ENCODE measurements at regions not wholly inside any gene's neighbourhood (a gene's known extent, or its start where the extent isn't known, plus 50 kb on each side); places are given as distances from the start of the nearest gene placed in this dataset.
"Not testable (repeated sequence)": the region's sequence is repeated elsewhere in the genome, so short reads cannot be mapped to it uniquely, and the experiment has no call there.

DNA sequence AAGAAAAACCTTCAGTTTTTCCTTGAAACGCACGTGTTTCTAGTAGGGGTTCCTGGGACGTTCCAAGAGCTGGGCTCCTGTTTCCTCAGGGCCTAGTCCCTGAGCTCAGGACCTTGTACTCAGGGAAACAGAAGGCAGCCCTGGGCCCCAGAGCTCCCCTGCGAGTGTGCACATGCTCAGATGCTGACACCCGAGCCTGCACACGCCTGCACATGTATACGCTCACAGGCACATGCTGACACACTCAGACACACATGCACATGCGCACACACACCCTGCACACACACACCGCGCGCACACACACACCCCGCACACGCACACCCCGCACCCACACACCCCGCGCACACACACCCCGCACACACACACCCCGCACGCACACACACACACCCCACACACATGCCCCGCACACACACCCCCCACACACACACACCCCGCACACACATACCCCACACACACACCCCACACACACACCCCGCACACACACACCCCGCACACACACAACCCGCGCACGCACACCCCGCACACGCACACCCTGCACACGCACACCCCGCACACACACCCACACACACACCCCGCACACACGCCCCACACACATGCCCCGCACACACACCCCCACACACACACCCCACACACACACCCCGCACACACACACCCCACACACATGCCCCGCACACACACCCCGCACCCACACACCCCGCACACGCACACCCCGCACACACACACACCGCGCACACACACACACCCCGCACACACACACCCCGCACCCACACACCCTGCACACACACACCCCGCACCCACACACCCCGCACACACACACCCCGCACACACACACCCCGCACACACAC lies 52.2 kb downstream of the CALML3 start:
- ATAC-seq (no peak), DNase-seq (no peak)
- intact Hi-C loops (cut with micrococcal nuclease), result no loop called here

DNA sequence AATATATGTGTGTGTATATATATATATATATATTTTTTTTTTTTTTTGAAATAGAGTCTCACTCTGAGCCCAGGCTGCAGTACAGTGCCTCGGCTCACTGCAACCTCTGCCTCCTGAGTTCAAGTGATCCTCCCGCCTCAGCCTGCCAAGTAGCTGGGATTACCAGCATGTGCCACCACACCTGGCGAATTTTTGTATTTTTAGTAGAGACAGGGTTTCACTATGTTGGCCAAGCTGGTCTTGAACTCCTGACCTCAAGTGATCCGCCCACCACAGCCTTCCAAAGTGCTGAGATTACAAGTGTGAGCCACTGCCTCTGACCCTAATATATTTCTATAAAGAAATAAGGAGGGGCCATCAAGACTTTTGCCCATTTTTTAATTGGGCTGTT lies 55.3 kb downstream of the CALML3 start:
- DNase-seq; intact Hi-C loops (cut with micrococcal nuclease); ATAC-seq: not testable (repeated sequence)

DNA sequence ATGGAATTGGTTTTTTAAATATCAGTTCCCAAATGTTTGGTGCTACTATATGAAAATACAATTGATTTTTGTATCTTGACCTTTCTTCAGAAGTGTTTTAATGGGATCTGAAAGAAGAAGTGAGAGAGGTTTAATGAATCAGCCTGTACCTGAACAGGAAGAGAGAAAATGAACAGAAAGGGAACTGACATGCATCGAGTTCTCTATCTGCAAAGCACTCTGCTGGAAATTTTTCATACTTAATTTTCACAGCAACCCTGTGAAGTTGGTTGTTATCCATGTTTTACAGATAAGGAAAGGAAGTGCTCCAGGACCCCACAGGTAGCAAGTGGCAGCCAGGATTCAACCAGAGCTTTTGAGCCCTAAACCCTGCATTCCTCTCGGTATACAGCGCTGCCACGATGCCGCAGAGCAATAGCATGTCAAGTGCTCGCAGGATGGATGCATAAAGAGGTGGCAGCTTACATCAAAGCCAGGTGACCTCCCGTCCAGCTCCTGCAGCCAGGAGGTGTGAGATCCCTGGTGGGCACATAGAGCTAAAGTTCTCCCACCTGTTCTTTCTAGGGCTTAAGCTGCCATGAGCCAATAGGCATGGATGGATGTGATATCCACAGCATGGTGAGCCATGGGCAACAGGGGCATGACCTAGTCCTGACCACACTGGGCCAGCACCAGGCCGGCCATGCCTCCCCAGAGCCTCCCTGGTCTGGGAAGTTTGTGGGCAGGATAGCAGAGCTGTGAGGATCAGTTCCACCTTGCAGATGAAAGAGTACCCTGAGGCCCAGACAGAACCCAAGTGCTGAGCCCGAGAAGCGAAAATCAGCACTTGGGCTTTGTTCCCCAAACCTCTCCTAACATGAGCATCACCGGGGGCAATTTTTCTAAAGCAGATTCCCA lies 57.2 kb downstream of the CALML3 start:
- intact Hi-C loops (cut with micrococcal nuclease), result no loop called here
- no peak for DNase-seq
- ATAC-seq, result no peak

DNA sequence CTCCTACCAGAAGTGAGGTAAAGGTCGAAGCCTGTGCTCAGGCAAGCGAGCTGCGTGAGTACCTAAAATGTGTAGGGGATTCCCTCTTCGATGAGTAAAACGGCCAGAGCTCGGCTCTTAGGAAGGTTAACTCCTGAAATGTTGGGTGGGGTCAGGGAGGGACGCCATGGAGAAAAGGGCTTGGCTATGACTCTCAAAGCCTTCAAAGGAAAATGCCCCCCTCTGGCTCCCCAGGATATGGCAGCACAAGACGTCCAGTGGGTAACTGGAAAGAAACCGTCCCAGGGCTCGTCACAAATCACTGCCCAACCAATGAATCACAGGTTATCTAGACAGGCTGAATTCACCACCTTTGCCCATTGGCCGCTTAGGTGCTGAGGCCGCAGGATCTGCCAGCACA lies 58.0 kb downstream of the CALML3 start:
- intact Hi-C loops (cut with micrococcal nuclease), result no loop called here
- DNase-seq (no peak), ATAC-seq (no peak)

GRCh38 chr10:5583525-5584175 lies 58.9 kb downstream of the CALML3 start:
- intact Hi-C loops (cut with micrococcal nuclease), result no loop called here
- DNase-seq, result peak; percentile 63
- peak; percentile 46 for ATAC-seq

DNA sequence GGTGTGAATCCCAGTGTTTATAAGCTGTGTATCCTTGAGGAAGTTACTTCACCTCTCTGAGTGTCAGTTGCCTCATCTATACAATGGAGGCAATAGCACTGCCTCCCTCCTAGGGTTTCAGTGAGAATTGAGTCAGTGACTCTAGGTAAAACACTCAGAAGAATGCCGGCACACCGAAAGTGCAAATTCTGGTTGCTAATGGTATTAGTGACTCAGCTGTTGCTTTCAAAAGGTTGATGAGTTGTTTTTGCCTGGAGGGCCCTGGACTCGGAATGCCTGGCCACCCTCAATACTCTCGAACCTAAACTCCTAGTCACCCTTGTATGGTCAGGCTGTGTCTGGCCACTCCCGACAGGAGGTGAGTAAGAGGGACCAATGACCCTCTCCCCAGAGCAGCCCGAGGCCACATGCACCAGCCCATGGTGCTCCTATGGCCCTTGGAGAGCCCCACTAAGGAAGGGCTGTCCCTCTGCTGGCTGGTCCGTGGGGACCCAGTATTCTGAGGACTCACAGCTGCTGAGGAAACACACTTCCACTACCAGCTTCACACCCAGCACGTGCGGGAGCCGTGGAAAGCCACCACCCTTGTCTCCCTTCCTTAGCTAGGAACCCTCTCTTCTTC lies 60.2 kb downstream of the CALML3 start:
- intact Hi-C loops (cut with micrococcal nuclease), result no loop called here
- ATAC-seq (no peak), DNase-seq (no peak)

DNA sequence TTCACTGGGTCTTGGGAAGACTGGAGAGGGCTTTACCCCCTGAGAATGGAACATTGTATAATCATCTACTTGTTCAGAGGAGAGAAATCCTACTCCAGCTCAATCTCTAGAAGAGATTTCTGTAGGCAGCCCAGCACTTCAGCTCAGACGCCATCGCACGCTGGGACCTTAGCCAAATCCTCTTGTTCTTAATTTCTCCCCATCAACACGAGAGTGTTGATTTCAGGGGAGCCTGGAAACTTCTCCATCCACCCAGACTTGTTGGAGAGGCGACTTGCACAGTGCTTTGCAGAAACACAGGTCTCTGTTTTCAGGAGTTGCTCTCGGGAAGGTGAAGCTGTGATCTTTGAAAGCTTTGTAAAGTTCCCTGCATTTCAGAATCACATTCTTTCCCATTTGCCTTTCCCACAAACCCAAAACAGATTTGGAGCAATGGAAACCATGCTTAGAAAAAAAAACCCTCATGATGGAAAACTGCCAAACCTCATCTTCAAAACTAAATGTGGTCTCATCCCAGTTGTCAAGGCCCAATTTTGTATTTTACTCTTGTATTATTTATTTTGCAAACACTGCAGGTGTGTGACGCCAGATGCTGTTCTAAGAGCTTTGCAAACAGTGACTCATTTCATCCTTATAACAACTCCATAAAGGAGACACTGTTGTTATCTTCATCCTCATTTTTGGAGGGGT lies 60.9 kb downstream of the CALML3 start:
- intact Hi-C loops (cut with micrococcal nuclease), result no loop called here
- ATAC-seq, result peak; percentile 33
- no peak for DNase-seq

DNA sequence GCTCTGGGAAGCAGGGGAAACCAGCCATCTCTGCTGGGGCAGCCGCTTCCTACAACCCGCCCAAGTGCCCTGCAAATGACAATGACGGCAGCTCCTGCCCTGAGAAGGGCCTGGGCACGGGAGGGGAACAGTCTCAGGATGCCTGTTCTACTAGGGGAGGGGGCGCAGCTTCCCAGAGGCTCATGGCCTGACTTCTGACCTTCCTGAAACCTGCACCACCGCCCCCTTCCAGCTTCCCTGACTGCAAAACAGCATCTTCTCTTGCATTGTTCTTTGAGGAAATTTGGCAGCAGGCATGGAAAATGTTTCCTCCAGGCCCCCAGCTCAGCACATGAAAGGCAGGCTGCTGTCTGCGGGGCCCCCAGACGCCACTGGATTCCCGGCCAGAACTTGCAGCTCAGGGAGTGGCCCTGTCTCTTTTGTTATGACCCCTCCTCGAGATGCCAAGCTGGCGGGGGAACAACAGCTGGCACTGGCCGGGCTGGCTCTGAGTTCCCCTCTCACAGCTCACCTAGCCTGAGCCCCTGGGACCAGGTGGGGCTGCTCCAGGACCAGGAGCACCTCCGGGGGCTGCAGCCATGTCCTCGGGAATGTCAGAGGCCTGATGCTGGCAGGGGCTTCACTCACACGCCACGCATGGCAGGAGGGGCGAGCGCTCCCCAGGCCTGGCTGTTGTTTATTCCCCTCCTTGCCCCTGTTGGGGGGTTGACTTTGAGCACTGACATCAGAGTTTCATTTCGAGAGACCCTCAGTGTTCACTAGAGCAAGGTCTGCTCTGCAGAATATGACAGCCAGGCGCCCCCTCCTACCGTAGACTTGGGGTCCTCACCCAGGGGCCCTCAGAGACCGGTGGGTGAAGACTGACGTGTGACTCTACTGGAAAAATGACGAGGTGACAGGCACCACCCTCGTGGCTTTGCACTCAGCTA lies 62.7 kb downstream of the CALML3 start:
- intact Hi-C loops (cut with micrococcal nuclease), result no loop called here
- ATAC-seq, result peak; percentile 66
- DNase-seq, result no peak

- intact Hi-C loops (cut with micrococcal nuclease), result no loop called here
- ATAC-seq (no peak), DNase-seq (no peak)
These were observed 63.3 kb downstream of the CALML3 start for GRCh38 chr10:5588080-5588453.

DNA sequence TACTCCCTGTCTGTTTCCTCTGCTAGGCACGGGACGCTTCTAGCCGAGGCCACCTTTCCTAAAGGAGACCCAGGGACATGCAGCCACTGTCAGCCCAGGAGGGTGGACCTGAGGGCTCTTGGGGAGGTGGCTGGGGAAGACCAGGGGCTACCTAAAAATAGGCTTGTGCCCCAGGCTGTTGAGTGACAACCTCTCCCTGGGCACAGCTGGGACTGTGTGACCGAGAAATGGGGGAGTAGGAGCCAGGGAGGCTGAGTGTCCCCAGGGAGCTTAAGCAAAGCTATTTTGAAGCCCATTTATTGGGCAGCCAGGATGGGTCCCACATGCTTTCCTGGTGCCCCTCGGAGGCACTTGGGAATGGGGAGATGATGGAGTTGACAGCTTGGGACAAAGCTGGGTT lies 63.8 kb downstream of the CALML3 start:
- no peak for DNase-seq
- intact Hi-C loops (cut with micrococcal nuclease), result no loop called here

More for the DNA sequence above, 63.8 kb downstream of the CALML3 start:
- ATAC-seq, result no peak

All from left ventricle myocardium superior (tissue), 1 donor.